Fibroblast of the aortic adventitia (primary cell): ENCODE measurements at regions not wholly inside any gene's neighbourhood (a gene's known extent, or its start where the extent isn't known, plus 50 kb on each side); places are given as distances from the start of the nearest gene placed in this dataset.
"Not testable (repeated sequence)": the region's sequence is repeated elsewhere in the genome, so short reads cannot be mapped to it uniquely, and the experiment has no call there.

Source experiments
- DNase-seq: peaks from one replicate; pipeline ENCODE4 v3.0.0-alpha.2; 2010; ENCODE audit warnings: low read depth
- H3K4me3 ChIP-seq: 2 replicates; pipeline ENCODE4 v1.5.1; 2011; ENCODE audit warnings: low read depth, mild to moderate bottlenecking, control low read depth, low read length, moderate library complexity
- CTCF ChIP-seq: IDR thresholded peaks from 2 replicates; pipeline ENCODE4 v1.5.1; 2011; ENCODE audit warnings: mild to moderate bottlenecking, low read length, control low read depth, inconsistent platforms; ENCODE audit not compliant: insufficient read depth

GRCh38 chr14:30456296-30456695 lies 102.7 kb upstream of the G2E3 start:
- no peak overlapping the region for H3K4me3 ChIP-seq
- DNase-seq = no peak
- no peak for TF ChIP-seq CTCF

- H3K4me3 ChIP-seq = no peak overlapping the region
These were observed 96.6 kb upstream of the G2E3 start for GRCh38 chr14:30462358-30462757.

GRCh38 chr14:30464481-30464880 lies 94.5 kb upstream of the G2E3 start:
- no peak for TF ChIP-seq CTCF
- DNase-seq = no peak
- H3K4me3 ChIP-seq = no peak overlapping the region

More at GRCh38 chr14:30462358-30462757, 96.6 kb upstream of the G2E3 start:
- TF ChIP-seq CTCF = no peak
- no peak for DNase-seq

- no peak overlapping the region for H3K4me3 ChIP-seq
- no peak for TF ChIP-seq CTCF
- DNase-seq = no peak
These were observed 90.6 kb upstream of the G2E3 start for GRCh38 chr14:30468354-30468753.

- DNase-seq = no peak
- H3K4me3 ChIP-seq = no peak overlapping the region
- no peak for TF ChIP-seq CTCF
These were observed 87.0 kb upstream of the G2E3 start for GRCh38 chr14:30471980-30472379.

GRCh38 chr14:30473846-30474696 lies 84.9 kb upstream of the G2E3 start:
- H3K4me3 ChIP-seq, DNase-seq: not testable (repeated sequence)

GRCh38 chr14:30482276-30482675 lies 76.7 kb upstream of the G2E3 start:
- DNase-seq = no peak
- no peak overlapping the region for H3K4me3 ChIP-seq
- TF ChIP-seq CTCF = no peak
